ENCODE measurements at regions not wholly inside any gene's neighbourhood (a gene's known extent, or its start where the extent isn't known, plus 50 kb on each side); places are given as distances from the start of the nearest gene placed in this dataset.

GRCh38 chr9:81847181-81847915 is 80.9 kb upstream of the SPATA31D4 start:
- DNase-seq (ENCODE audit: low spot score): no peak

GRCh38 chr9:81848472-81848871 is 79.8 kb upstream of the SPATA31D4 start:
- no peak for DNase-seq (ENCODE audit: low spot score)

- no peak for DNase-seq (ENCODE audit: low spot score)
These were observed 78.5 kb upstream of the SPATA31D4 start for GRCh38 chr9:81849631-81850259.

DNA sequence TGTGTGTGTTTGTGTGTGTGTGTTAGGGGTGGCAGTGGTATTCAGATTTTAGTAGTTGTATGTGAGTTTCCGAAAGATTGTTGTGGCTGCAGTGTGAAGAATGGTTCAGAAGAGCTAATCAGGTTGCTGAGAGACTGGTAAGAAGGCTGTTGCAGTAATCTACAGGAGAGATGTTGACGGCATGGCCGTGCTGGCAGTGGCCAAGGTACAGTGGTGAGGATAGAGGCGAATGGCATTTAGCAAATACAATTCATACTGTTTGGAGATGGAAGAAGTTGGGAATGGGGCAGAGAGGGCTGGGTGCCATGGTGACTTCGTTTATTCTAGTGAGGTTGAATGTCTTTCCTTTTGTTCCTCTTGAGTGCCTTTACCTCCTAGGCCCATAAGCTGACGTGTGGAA is 77.5 kb upstream of the SPATA31D4 start:
- no peak for DNase-seq (ENCODE audit: low spot score)

DNA sequence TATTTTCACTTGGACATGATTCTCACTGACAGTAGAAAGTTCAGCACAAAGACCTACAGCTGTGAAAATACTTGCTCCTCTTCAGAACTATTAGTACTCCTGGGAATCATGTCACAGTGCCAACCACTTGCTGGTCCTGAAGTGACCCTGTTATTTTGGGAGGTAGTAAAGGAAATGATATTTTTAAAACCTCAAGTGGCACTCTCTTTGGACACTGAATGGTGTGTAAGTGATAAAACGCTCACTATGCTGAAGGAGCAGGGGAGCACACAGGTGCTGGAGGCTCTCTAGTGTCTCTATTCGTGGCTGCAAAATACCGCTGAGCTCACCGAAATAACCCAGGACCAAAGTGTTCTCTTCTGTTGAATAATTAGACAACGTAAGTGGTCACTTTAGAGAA is 76.9 kb upstream of the SPATA31D4 start:
- DNase-seq (ENCODE audit: low spot score): no peak

DNA sequence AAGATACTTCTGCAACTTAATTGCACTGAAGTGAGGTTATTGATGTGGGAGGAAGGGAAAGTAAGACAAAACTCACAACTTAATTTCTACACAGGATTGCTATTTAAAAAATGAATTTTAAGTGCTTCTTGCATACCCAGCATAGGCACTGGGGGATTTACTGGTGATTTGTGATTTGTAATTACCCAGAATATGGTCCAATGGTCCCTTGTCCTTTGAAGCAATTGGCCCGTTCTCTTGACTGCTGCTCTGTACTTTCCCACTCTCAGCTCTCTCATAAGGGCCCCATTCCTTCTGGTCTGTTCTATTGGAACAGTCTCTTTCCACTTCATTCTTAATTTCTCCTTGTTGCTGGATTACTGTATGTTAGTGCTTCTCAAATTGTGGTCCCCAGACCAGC is 75.4 kb upstream of the SPATA31D4 start:
- no peak for DNase-seq (ENCODE audit: low spot score)

DNA sequence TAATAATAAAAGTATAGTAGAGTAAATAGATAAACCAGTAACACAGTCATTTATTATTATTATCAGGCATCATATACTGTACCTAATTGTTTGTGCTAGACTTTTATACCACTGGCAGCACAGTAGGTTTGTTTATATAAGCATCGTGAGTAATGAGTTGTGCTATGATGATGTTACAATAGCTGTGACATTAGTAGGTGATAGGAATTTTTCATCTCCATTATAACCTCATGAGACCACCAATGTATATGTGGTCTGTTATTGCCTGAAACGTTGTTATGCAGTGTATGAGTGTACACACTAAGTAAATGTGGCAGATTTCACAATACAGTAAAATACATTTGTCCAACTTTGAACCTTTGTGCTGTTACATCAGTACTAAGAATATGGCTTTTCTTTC is 72.7 kb upstream of the SPATA31D4 start:
- DNase-seq (ENCODE audit: low spot score): no peak

DNA sequence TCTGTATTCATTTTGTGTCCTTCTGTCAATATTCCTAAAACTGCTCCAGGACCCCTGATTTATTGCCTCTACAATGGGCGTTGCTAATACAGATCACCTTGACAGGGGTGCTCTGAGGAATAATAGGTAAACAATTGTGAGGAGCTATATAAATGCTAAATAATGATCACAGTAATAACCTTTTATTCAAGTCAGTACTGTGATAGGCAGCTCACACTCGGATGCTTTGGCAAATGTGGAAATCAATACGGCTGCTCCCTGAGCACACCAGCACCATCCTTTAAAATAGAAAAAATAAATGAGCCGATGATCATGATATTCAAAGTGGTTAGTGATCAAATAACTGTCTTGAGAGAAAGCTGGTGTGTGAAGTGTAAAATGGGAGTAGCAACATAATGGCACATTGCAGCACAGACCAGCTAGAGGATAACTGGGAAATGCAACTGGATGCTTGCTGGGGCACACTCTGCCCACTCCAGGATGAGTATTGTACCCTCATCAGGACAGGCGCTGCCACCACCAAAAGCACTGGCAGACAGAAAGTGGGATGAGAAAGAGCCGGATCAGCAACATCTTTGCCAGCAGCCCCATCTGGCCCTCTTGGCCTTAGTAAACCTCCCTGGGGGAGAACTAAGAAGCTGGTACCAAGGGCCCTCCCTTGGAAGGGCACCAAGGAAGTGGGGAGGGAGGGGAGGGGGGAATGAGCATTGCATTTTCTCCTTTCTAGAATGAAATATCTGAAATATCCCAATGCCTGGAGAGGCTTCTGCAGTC is 69.4 kb upstream of the SPATA31D4 start:
- DNase-seq (ENCODE audit: low spot score): no peak

DNA sequence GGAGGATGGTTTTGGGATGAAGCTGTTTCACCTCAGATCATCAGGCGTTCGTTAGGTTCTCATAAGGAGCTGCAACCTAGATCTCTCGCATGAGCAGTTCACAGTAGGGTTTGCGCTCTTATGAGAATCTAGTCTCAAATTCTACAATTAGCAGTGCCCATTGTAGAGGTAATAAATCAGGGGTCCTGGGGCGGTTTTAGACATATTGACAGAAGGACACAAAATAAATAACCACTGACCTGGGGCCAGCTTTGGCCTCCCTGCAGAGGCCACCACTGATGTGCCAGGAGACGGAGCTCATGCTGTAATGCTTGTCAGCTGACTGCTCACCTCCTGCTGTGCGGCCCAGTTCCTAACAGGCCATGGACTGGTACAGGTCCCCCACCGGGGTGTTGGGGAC is 67.6 kb upstream of the SPATA31D4 start:
- no peak for DNase-seq (ENCODE audit: low spot score)

- DNase-seq (ENCODE audit: low spot score): no peak
These were observed 66.6 kb upstream of the SPATA31D4 start for GRCh38 chr9:81861644-81862043.

GRCh38 chr9:81868145-81868544 is 60.1 kb upstream of the SPATA31D4 start:
- no peak for DNase-seq (ENCODE audit: low spot score)

- DNase-seq (ENCODE audit: low spot score): no peak
These were observed 56.5 kb upstream of the SPATA31D4 start for GRCh38 chr9:81871695-81872094.

DNA sequence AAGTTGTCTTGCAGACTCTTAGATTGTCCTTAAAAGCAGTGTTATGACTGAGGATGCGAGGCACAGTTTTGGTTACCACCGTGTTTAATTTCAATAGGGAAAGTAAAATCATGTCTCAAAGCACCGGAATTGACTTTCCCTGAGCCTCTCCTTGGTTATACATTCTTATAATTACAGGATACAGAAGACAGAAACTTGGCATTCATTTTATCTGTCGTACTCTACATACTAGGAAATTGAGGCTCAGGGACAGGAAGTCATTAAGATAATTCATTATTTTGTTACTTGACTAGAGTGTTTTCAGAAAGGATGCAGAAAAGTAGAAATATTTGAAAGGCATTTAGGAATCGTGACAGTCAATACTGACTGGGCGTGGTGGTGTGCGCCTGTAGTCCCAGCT is 54.0 kb upstream of the SPATA31D4 start:
- DNase-seq (ENCODE audit: low spot score): no peak

GRCh38 chr9:81874931-81875330 is 53.3 kb upstream of the SPATA31D4 start:
- no peak for DNase-seq (ENCODE audit: low spot score)

DNA sequence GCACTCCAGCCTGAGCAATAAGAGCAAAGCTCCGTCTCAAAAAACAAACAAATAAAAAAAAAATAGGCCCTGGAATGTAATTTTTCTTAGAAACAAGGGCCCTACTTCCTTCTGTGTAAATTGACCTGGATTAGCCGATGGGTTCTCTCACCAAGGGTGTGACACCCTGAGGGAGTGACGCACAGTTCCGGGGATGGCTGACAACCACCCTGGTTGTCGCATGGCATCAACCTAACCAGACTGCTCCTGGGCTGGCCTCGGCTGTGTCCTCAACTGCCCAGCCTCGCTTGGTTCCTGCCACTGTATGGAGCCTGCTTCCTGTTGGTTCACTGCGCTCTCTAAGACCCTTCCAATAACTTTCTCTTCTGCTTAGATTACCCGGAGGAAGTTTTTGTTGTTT is 51.2 kb upstream of the SPATA31D4 start:
- DNase-seq (ENCODE audit: low spot score): no peak
